ENCODE measurements at regions not wholly inside any gene's neighbourhood (a gene's known extent, or its start where the extent isn't known, plus 50 kb on each side); places are given as distances from the start of the nearest gene placed in this dataset.
A peak's percentile ranks its signal among the peaks of the same experiment; 100 is the strongest.

DNA sequence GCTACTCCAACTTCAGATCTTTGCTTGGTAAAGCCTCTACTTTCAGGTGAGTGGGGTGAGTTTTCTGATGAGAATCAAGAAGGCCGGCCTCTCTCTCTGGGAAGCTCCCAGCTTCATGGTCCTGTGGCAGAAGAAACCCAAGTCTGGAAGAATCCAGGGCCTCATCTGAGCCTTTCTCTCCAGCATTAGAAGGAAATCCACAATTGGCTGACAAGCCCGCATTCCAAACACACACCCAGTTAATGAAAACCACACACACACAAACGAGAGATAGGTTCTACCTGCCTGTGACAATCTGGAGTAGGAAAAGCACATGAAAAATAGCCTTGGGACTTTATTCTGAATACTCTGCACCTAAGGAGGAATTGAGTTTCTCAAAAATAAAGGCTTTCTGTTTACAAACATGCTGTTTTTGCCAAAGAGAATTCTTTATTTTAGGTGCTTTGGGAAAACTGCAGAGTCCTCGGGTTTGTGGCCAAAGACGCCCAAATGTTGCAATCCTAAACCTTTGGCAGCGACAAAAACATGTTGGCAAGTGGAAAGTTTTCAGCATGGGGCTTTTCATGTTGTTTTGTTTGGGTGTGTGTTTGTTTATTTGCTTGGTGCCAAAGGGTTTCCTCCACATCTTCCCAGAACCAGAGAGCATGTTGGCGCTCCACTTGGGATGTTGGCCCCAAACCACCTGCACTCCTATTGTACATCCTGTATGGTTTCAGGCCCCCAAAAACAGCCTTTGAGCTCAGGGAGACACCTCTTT is 216.2 kb downstream of the SETD4 start:
- ChIA-PET POLR2A (interaction anchor here (0.9 kb wide), 1 partner anchor 10 kb away, joined by 3 read pairs; no protein-coding TSS in a partner anchor), CTCF (interaction anchor here (1.3 kb wide), 1 partner anchor 1151 kb away, joined by 3 read pairs; no protein-coding TSS in a partner anchor)
- Mint-ChIP-seq H3K36me3 (ENCODE audit: insufficient read depth, unreplicated experiment) (peaks cover 5% of the 10 kb centered on the region), H3K9me3 (ENCODE audit: unreplicated experiment) (no peaks in the 10 kb centered on the region), H3K4me1 (ENCODE audit: insufficient read depth, unreplicated experiment) (no peaks in the 10 kb centered on the region), H3K4me3 (ENCODE audit: unreplicated experiment) (no peak overlapping the region), H3K27me3 (ENCODE audit: insufficient read depth, unreplicated experiment) (peaks cover 11% of the 10 kb centered on the region), H3K27ac (ENCODE audit: low read depth, unreplicated experiment) (no peak overlapping the region)
- no TSS peak for BruUV-seq (replicated peaks)
- DNase-seq (ENCODE audit: unreplicated experiment) = peak; percentile 34
- TF ChIP-seq, protein P1, sequence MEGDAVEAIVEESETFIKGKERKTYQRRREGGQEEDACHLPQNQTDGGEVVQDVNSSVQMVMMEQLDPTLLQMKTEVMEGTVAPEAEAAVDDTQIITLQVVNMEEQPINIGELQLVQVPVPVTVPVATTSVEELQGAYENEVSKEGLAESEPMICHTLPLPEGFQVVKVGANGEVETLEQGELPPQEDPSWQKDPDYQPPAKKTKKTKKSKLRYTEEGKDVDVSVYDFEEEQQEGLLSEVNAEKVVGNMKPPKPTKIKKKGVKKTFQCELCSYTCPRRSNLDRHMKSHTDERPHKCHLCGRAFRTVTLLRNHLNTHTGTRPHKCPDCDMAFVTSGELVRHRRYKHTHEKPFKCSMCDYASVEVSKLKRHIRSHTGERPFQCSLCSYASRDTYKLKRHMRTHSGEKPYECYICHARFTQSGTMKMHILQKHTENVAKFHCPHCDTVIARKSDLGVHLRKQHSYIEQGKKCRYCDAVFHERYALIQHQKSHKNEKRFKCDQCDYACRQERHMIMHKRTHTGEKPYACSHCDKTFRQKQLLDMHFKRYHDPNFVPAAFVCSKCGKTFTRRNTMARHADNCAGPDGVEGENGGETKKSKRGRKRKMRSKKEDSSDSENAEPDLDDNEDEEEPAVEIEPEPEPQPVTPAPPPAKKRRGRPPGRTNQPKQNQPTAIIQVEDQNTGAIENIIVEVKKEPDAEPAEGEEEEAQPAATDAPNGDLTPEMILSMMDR (IDR thresholded peaks at IDR 0.05; ENCODE audit: unreplicated experiment) = no peak
- intact Hi-C loops (cut with micrococcal nuclease) = loop anchor here (10.0 kb wide), 1 partner anchor 409 kb away; no protein-coding TSS in a partner anchor

DNA sequence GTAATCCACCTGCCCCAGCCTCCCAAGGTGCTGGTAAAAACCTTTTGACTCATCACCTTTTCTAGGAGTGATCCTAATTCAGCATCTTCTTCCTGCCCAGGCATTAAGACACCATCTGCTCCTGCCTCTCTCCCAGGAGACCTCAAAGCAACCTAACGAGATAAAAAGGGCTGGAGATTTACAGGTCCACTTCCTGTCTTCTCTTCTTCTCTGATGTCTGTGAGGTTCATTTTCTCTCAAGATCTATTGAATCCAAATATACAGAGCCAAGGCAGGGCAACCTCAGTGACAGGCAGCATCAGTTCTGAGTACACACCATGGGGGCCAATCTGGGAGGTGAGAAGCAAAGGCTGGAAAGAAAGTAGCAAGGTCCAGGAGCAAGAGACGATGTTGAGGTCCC is 219.4 kb downstream of the SETD4 start:
- ChIA-PET POLR2A (interaction anchor here (1.2 kb wide), 1 partner anchor 951 kb away, joined by 5 read pairs; no protein-coding TSS in a partner anchor), CTCF (interaction anchor here (0.5 to 2.0 kb wide), 4 partner anchors 184 to 1151 kb away, joined by 3 to 7 read pairs (median 4); no protein-coding TSS in a partner anchor)
- no peaks in the 10 kb centered on the region for H3K27me3 Mint-ChIP-seq (ENCODE audit: insufficient read depth, unreplicated experiment)
- H3K27ac Mint-ChIP-seq (ENCODE audit: low read depth, unreplicated experiment) = no peak overlapping the region
- TF ChIP-seq, protein P1 (IDR thresholded peaks at IDR 0.05; ENCODE audit: unreplicated experiment) = no peak
- no peak overlapping the region for H3K4me3 Mint-ChIP-seq (ENCODE audit: unreplicated experiment)
- no TSS peak for BruUV-seq (replicated peaks)
- H3K9me3 Mint-ChIP-seq (ENCODE audit: unreplicated experiment) = no peaks in the 10 kb centered on the region
- intact Hi-C loops (cut with micrococcal nuclease) = loop anchor here (1.0 to 10.0 kb wide), 8 partner anchors 99 to 1148 kb away; no protein-coding TSS in a partner anchor
- H3K36me3 Mint-ChIP-seq (ENCODE audit: insufficient read depth, unreplicated experiment) = peaks cover 5% of the 10 kb centered on the region
- DNase-seq (ENCODE audit: unreplicated experiment) = no peak
- H3K4me1 Mint-ChIP-seq (ENCODE audit: insufficient read depth, unreplicated experiment) = no peaks in the 10 kb centered on the region

DNA sequence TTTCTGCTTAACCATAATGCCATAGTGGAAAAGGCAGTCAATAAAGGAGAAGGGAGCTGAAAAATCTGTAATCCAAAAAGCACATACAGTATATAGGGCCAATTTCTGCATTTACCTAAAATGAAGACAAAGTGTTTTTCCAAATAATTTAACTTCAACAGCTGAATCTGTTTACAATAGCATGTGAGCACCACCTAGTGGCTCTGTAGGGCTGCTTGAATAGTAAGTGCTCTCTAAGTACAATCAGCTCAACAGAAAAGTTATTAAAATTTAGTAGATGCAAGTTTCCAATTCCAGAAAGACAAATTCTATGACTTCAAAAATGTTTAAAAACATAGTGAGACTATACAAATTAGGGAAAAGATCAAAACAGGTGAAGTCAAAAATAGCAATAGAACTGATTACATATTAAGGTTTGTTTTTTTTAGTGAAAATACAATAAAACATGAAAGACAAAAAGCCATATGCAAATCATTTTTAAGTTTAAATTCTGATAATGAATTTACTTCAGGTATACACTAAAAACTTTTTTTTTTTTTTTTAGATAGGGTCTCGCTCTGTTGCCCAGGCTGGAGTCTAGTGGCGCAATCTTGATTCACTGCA is 220.0 kb downstream of the SETD4 start:
- Mint-ChIP-seq H3K27me3 (ENCODE audit: insufficient read depth, unreplicated experiment) (no peaks in the 10 kb centered on the region), H3K27ac (ENCODE audit: low read depth, unreplicated experiment) (no peak overlapping the region), H3K36me3 (ENCODE audit: insufficient read depth, unreplicated experiment) (peaks cover 5% of the 10 kb centered on the region), H3K4me1 (ENCODE audit: insufficient read depth, unreplicated experiment) (no peaks in the 10 kb centered on the region), H3K4me3 (ENCODE audit: unreplicated experiment) (no peak overlapping the region), H3K9me3 (ENCODE audit: unreplicated experiment) (no peaks in the 10 kb centered on the region)
- TF ChIP-seq, protein P1 (IDR thresholded peaks at IDR 0.05; ENCODE audit: unreplicated experiment) = peak; percentile 78
- intact Hi-C loops (cut with micrococcal nuclease) = loop anchor here (1.0 to 10.0 kb wide), 8 partner anchors 100 to 1147 kb away; no protein-coding TSS in a partner anchor
- peak; percentile 72 for DNase-seq (ENCODE audit: unreplicated experiment)
- ChIA-PET POLR2A (interaction anchor here (0.6 to 1.8 kb wide), 6 partner anchors 43 to 954 kb away, joined by 3 to 9 read pairs (median 4); no protein-coding TSS in a partner anchor), CTCF (interaction anchor here (0.5 to 2.2 kb wide), 40 partner anchors 9 to 1182 kb away, joined by 3 to 14 read pairs (median 5); no protein-coding TSS in a partner anchor)
- no TSS peak for BruUV-seq (replicated peaks)

Data from MCF 10A (cell line).